Endothelial cell of umbilical vein (primary cell): ENCODE measurements at regions not wholly inside any gene's neighbourhood (a gene's known extent, or its start where the extent isn't known, plus 50 kb on each side); places are given as distances from the start of the nearest gene placed in this dataset.

Experiments
- BruUV-seq: library from RNA; stranded (reverse); fragments of 400-500 nt; replicated peaks from 2 replicates; lab custom pipeline; 2021; lab: Mats Ljungman, UMichigan
- CTCF ChIA-PET: fragments of 300-600, 350-600 bp; sonication (Branson Sonifier 250); formaldehyde crosslinking; loops from one replicate; lab custom pipeline; 2021; ENCODE audit warnings: antibody characterized with exemption, inconsistent platforms; lab: Charles Lee
- POLR2A ChIA-PET: fragments of 300-600, 350-600 bp; sonication (Branson Sonifier 250); formaldehyde crosslinking; loops from one replicate; lab custom pipeline; 2021; ENCODE audit warnings: antibody characterized with exemption, inconsistent platforms; lab: Charles Lee
- DNase-seq: peaks from one replicate; pipeline ENCODE4 v3.0.0-alpha.2; 2011; ENCODE audit warnings: low read depth, low spot score
- FAIRE-seq: peaks from 2 replicates; lab custom pipeline; 2011; peaks lifted over from hg19 to GRCh38; lab: Jason Lieb, UNC
- H2AFZ ChIP-seq: 2 replicates; pipeline ENCODE4 v1.6.0; 2012; ENCODE audit warnings: low read depth, low read length, control low read depth, inconsistent platforms
- H3K27ac ChIP-seq: 2 replicates; pipeline ENCODE4 v1.5.1; 2011; ENCODE audit warnings: low read depth, mild to moderate bottlenecking, control low read depth, low read length, moderate library complexity; ENCODE audit not compliant: insufficient read depth
- H3K27me3 ChIP-seq, 2 experiments: 2 replicates each; pipeline versions ENCODE4 v1.6.0 to v1.6.1; 2011; ENCODE audit warnings: low read length in 2 of 2, mixed read lengths in 1 of 2; ENCODE audit not compliant: control insufficient read depth in 2 of 2, insufficient read depth in 2 of 2
- H3K36me3 ChIP-seq, 2 experiments: 2 replicates in 1 of 2; 3 replicates in 1 of 2; pipeline ENCODE4 v1.5.1; 2011; ENCODE audit warnings: low read length in 2 of 2, mild to moderate bottlenecking in 1 of 2, moderate library complexity in 1 of 2; ENCODE audit not compliant: control insufficient read depth in 2 of 2, insufficient read depth in 2 of 2; ENCODE audit errors: extremely low read depth in 1 of 2
- H3K4me1 ChIP-seq: 3 replicates; pipeline ENCODE4 v1.5.1; 2011; ENCODE audit warnings: mild to moderate bottlenecking, low read length; ENCODE audit not compliant: control insufficient read depth, insufficient read depth; ENCODE audit errors: extremely low read depth
- H3K4me2 ChIP-seq: 2 replicates; pipeline ENCODE4 v1.6.1; 2011; ENCODE audit warnings: low read length, control low read depth, mixed read lengths; ENCODE audit not compliant: insufficient read depth
- H3K4me3 ChIP-seq, 3 experiments: fragments of 200-600 bp in 1 of 3; sonication (generic), shearing (Covaris generic) in 1 of 3; replicated peaks in 1 of 3; 2 replicates each; pipeline ENCODE4 v1.5.1; 2011 to 2016; ENCODE audit warnings: control low read depth in 3 of 3, low read length in 3 of 3, mild to moderate bottlenecking in 2 of 3, inconsistent platforms in 1 of 3, low read depth in 1 of 3, moderate library complexity in 1 of 3; ENCODE audit not compliant: insufficient read depth in 1 of 3
- H3K79me2 ChIP-seq: 2 replicates; pipeline ENCODE4 v1.6.0; 2012; ENCODE audit warnings: low read length, inconsistent platforms; ENCODE audit not compliant: control insufficient read depth, insufficient read depth
- H3K9ac ChIP-seq: replicated peaks from 2 replicates; pipeline ENCODE3; 2011; ENCODE audit warnings: low read length, control low read depth; ENCODE audit not compliant: insufficient read depth; ENCODE audit errors: extremely low read depth
- H3K9me1 ChIP-seq: replicated peaks from 3 replicates; pipeline ENCODE4 v1.6.0; 2011; ENCODE audit warnings: mild to moderate bottlenecking, low read length; ENCODE audit not compliant: control insufficient read depth, insufficient read depth; ENCODE audit errors: extremely low read depth
- H3K9me3 ChIP-seq: replicated peaks from 2 replicates; pipeline ENCODE4 v1.5.1; 2012; ENCODE audit warnings: low read length, inconsistent platforms; ENCODE audit not compliant: control insufficient read depth, insufficient read depth
- H4K20me1 ChIP-seq: replicated peaks from 2 replicates; pipeline ENCODE3; 2011; ENCODE audit warnings: mild to moderate bottlenecking, low read length; ENCODE audit not compliant: control insufficient read depth, insufficient read depth; ENCODE audit errors: extremely low read depth
- EZH2 ChIP-seq: IDR thresholded peaks from 2 replicates; pipeline ENCODE4 v1.6.1; 2012; ENCODE audit warnings: borderline replicate concordance, low read depth, mild to moderate bottlenecking, moderate library complexity, low read length, inconsistent platforms; ENCODE audit not compliant: severe bottlenecking
- FOS ChIP-seq: IDR thresholded peaks from 2 replicates; pipeline ENCODE4 v1.6.1; 2011; ENCODE audit warnings: mild to moderate bottlenecking, low read length, moderate library complexity, borderline replicate concordance; ENCODE audit not compliant: insufficient read depth
- GATA2 ChIP-seq: IDR thresholded peaks from 2 replicates; pipeline ENCODE4 v1.7.0; 2011; ENCODE audit warnings: low read depth, mild to moderate bottlenecking, moderate library complexity, mixed read lengths, low read length; ENCODE audit not compliant: insufficient read length, insufficient read depth
- JUN ChIP-seq: IDR thresholded peaks from 2 replicates; pipeline ENCODE4 v1.6.1; 2011; ENCODE audit warnings: borderline replicate concordance, low read depth; ENCODE audit not compliant: insufficient read length, insufficient read depth
- MAX ChIP-seq: IDR thresholded peaks from 2 replicates; pipeline ENCODE4 v1.6.1; 2011; ENCODE audit not compliant: insufficient read depth, insufficient read length
- MYC ChIP-seq: IDR thresholded peaks from one replicate; pipeline ENCODE4 v1.6.1; 2011; ENCODE audit warnings: mild to moderate bottlenecking, low read depth, low read length
- POLR2A ChIP-seq: IDR thresholded peaks from 2 replicates; pipeline ENCODE4 v1.6.1; 2012; ENCODE audit warnings: low read depth, mild to moderate bottlenecking, control low read depth, low read length
- POLR2AphosphoS5 ChIP-seq: IDR thresholded peaks from 2 replicates; pipeline ENCODE4 v1.6.1; 2012; ENCODE audit warnings: low read depth, mild to moderate bottlenecking, control low read depth, low read length, moderate library complexity; ENCODE audit not compliant: insufficient read depth
- dilution Hi-C: fragments of 300-500 bp; cut with MboI; formaldehyde crosslinking; loops from one replicate; pipeline ENCODE4 v1.15.0; 2019; ENCODE audit warnings: low sequenced_read_pairs; ENCODE audit not compliant: extremely low pct_ligation_motif_present
- intact Hi-C: fragments of 100-400 bp; cut with micrococcal nuclease; formaldehyde crosslinking; loops from one replicate; pipeline ENCODE4 v1.10.0; 2022

- TF ChIP-seq EZH2 (no peak), MYC (no peak)
- H3K4me1 ChIP-seq = no peaks in the 10 kb centered on the region
- no peaks in the 10 kb centered on the region for H3K36me3 ChIP-seq
- H3K27me3 ChIP-seq = no peaks in the 10 kb centered on the region
- no peaks in the 10 kb centered on the region for H3K9me1 ChIP-seq
- no peak overlapping the region for H2AFZ ChIP-seq
- H3K9me3 ChIP-seq = no peaks in the 10 kb centered on the region
- DNase-seq (no peak), FAIRE-seq (no peak)
- POLR2A ChIA-PET = no interaction called here
- BruUV-seq = no TSS peak
- H3K27ac ChIP-seq = no peak overlapping the region
- no peak overlapping the region for H3K4me2 ChIP-seq
- dilution Hi-C loops (no loop called here), intact Hi-C loops (no loop called here)
- H3K4me3 ChIP-seq = no peak overlapping the region
- CTCF ChIA-PET = no interaction called here
- no peaks in the 10 kb centered on the region for H3K79me2 ChIP-seq
- no peaks in the 10 kb centered on the region for H4K20me1 ChIP-seq
- no peak overlapping the region for H3K9ac ChIP-seq
Observed at GRCh38 chr3:21170964-21171363, 580.0 kb downstream of the ZNF385D start.

GRCh38 chr3:21169948-21170347 lies 581.1 kb downstream of the ZNF385D start:
- FAIRE-seq (no peak), DNase-seq (no peak)
- Histone ChIP-seq H3K9ac (no peak overlapping the region), H3K27me3 (no peaks in the 10 kb centered on the region), H3K9me3 (no peaks in the 10 kb centered on the region), H3K4me1 (no peaks in the 10 kb centered on the region), H3K4me3 (no peak overlapping the region), H3K79me2 (no peaks in the 10 kb centered on the region), H3K27ac (no peak overlapping the region), H2AFZ (no peak overlapping the region), H4K20me1 (no peaks in the 10 kb centered on the region), H3K36me3 (no peaks in the 10 kb centered on the region), H3K4me2 (no peak overlapping the region), H3K9me1 (no peaks in the 10 kb centered on the region)
- CTCF ChIA-PET = no interaction called here
- intact Hi-C loops = no loop called here
- dilution Hi-C loops = no loop called here
- BruUV-seq = no TSS peak
- POLR2A ChIA-PET = no interaction called here
- no peak for TF ChIP-seq JUN
- TF ChIP-seq EZH2 = no peak
- no peak for TF ChIP-seq FOS
- TF ChIP-seq POLR2AphosphoS5 = no peak
- no peak for TF ChIP-seq MAX
- no peak for TF ChIP-seq POLR2A
- TF ChIP-seq GATA2 = no peak
- no peak for TF ChIP-seq MYC
